Esophagus squamous epithelium (tissue), 5 donors: ENCODE measurements at regions not wholly inside any gene's neighbourhood (a gene's known extent, or its start where the extent isn't known, plus 50 kb on each side); places are given as distances from the start of the nearest gene placed in this dataset.
A peak's percentile ranks its signal among the peaks of the same experiment; 100 is the strongest.

Experiments used
- DNase-seq: peaks from one replicate; lab custom pipeline; 2025; lab: John Stamatoyannopoulos, UW
- H3K27ac ChIP-seq, 4 donors: fragments of 200-600 bp; sonication (generic); one replicate each; pipeline ENCODE4 v1.5.1; 2016 to 2019; ENCODE audit warnings: mild to moderate bottlenecking in 1 of 4
- H3K27me3 ChIP-seq, 4 donors: fragments of 200-600 bp; sonication (generic); 1 replicate in 3 of 4; 2 replicates in 1 of 4; pipeline versions ENCODE4 v1.5.1 to v1.6.0; 2017 to 2021; ENCODE audit warnings: antibody characterized with exemption in 1 of 4
- H3K36me3 ChIP-seq, 3 donors: fragments of 200-600 bp; sonication (generic); one replicate each; pipeline ENCODE4 v1.5.1; 2016 to 2019
- H3K4me1 ChIP-seq, 3 donors: fragments of 200-600 bp; sonication (generic); one replicate each; pipeline ENCODE4 v1.5.1; 2017 to 2019
- H3K4me3 ChIP-seq, 4 donors: fragments of 200-600 bp; sonication (generic); 1 replicate in 3 of 4; 2 replicates in 1 of 4; pipeline ENCODE4 v1.5.1; 2016 to 2019; ENCODE audit warnings: mild to moderate bottlenecking in 2 of 4, moderate library complexity in 1 of 4
- H3K9me3 ChIP-seq, 3 donors: fragments of 200-600 bp; sonication (generic); one replicate each; pipeline ENCODE4 v1.5.1; 2016 to 2019
- POLR2A ChIP-seq, 4 donors: fragments of 450-650 bp; IDR thresholded peaks; one replicate each; pipeline ENCODE4 v1.6.1; 2017; ENCODE audit warnings: antibody characterized with exemption in 4 of 4, mild to moderate bottlenecking in 4 of 4, moderate library complexity in 3 of 4
- WGBS, 2 donors: methylation state at CpG; one replicate each; pipeline ENCODE4 v1.1.5; 2018; 5-methylcytosine and 5-hydroxymethylcytosine counted together
- intact Hi-C: fragments of 100-400 bp; cut with DNase I; formaldehyde crosslinking; loops from one replicate; pipeline ENCODE4 v1.15.0; 2022
- TF ChIP-seq, protein P1 (sequence below), 6 experiments: fragments of 450-650 bp in 4 of 6; fragments of 200-600 bp in 2 of 6; sonication (generic) in 2 of 6; IDR thresholded peaks; one replicate each; pipeline ENCODE4 v1.5.1; 2016 to 2019; ENCODE audit warnings: antibody characterized with exemption in 6 of 6, mild to moderate bottlenecking in 4 of 6, moderate library complexity in 4 of 6
- donor health status: DM: yes; HTN: yes; CAD: no.

DNA sequence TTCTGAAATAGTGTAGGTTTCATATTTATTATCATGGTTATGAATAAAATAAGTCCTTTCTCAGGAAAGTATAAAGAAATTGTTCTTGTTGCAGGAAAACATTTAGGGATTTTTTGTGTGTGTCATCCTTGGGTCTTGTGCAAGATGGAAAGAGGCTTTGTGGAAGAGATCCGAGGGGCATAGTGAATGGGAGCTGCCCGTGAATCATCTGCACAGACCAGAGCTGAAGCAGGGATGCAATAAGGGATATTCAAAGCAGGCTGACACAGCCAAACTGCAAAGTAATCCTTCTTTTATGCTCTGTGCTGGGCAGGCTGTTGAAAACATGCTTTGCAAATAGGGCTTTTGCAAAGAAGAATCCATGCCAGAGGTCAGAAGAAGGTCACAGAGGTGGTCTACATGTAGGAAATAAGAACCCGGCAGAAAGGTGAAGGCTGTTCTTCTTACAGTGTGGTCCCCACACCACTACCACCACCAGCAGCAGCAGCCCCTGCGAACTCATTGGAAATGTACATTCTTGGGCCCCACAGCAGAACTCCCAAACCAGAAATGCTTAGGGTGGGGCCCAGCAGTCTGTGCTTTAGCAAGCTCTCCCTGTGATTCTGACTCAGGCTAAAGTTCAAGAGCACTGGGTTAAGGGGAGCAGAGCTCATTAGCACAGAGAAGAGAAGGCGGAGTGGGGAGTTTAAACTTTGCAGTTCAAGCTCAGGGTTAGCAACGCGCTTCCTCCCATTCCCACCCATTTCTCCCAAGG, 237.6 kb downstream of the QKI start:
- DNase-seq = no peak
- intact Hi-C loops = no loop called here
- no peaks in the 10 kb centered on the region for H3K9me3 ChIP-seq
- H3K36me3 ChIP-seq = no peaks in the 10 kb centered on the region
- peaks cover 8 to 24% (median 20%) of the 10 kb centered on the region in 3 donors for H3K4me1 ChIP-seq
- no peak overlapping the region for H3K4me3 ChIP-seq
- 50 to 61% methylated on average over 2 to 7 of the region's 7 CpGs for WGBS, 2 donors
- no peaks in the 10 kb centered on the region for H3K27me3 ChIP-seq
- H3K27ac ChIP-seq = peak overlapping the region; percentile 69 to 85 (median 78)
- TF ChIP-seq, protein P1, sequence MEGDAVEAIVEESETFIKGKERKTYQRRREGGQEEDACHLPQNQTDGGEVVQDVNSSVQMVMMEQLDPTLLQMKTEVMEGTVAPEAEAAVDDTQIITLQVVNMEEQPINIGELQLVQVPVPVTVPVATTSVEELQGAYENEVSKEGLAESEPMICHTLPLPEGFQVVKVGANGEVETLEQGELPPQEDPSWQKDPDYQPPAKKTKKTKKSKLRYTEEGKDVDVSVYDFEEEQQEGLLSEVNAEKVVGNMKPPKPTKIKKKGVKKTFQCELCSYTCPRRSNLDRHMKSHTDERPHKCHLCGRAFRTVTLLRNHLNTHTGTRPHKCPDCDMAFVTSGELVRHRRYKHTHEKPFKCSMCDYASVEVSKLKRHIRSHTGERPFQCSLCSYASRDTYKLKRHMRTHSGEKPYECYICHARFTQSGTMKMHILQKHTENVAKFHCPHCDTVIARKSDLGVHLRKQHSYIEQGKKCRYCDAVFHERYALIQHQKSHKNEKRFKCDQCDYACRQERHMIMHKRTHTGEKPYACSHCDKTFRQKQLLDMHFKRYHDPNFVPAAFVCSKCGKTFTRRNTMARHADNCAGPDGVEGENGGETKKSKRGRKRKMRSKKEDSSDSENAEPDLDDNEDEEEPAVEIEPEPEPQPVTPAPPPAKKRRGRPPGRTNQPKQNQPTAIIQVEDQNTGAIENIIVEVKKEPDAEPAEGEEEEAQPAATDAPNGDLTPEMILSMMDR (IDR thresholded peaks at IDR 0.05) = no peak
- TF ChIP-seq POLR2A (IDR thresholded peaks at IDR 0.05) = no peak

DNA sequence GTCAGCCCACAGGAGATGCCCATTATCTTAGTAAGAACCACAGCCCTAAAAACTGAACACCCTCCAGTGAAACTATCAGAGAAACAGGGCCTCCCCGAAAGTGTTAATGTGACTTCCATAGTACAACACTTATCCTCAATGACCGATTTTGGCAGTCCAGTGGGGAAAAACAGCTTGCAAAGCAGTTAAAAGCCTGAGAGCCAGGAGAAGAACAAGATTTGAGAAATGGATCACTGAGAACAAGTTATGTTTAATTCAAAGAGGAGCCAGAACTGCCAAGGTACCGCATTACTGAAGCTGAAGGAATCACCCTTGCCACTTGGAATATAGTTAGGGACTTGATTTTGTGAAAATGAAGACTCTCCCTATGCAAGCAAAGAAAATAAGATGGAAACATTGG, 236.9 kb downstream of the QKI start:
- TF ChIP-seq POLR2A (IDR thresholded peaks at IDR 0.05) = no peak
- TF ChIP-seq, protein P1 (IDR thresholded peaks at IDR 0.05) = no peak
- Histone ChIP-seq H3K4me1 (peaks cover 8 to 28% (median 20%) of the 10 kb centered on the region in 3 donors), H3K27me3 (no peaks in the 10 kb centered on the region), H3K4me3 (no peak overlapping the region), H3K9me3 (no peaks in the 10 kb centered on the region), H3K27ac (peak overlapping the region; percentile 27 to 84 (median 71)), H3K36me3 (no peaks in the 10 kb centered on the region)
- intact Hi-C loops = no loop called here
- no peak for DNase-seq
- WGBS, 2 donors = 81 to 88% methylated on average over 3 of the region's 3 CpGs

DNA sequence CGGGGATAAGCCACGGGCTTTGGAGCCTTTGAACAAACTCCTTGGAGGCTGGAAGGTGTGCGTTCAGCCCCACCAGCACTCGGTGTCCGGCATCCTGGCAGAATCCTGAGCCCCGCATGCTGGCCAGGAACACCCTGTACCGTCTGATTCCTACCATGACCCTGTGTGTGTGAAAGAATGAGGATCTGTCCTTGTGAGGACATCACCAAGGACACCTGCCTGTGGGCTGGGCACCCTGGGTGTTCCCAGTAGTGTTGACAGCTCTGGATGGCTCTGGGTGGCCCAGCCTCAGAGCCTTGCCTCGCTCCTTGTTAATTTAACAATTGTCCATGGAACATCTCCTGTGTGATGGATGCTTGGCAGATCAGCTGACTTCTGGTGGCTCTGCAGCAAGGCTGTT, 234.3 kb downstream of the QKI start:
- H3K27me3 ChIP-seq = no peaks in the 10 kb centered on the region
- no peak overlapping the region for H3K27ac ChIP-seq
- intact Hi-C loops = no loop called here
- peaks cover 8 to 44% (median 20%) of the 10 kb centered on the region in 3 donors for H3K4me1 ChIP-seq
- WGBS, 2 donors = 100% methylated on average over 3 of the region's 8 CpGs; no CpG with 5 or more reads in 1 of the 2 donors
- no peak for DNase-seq
- H3K4me3 ChIP-seq = no peak overlapping the region
- no peaks in the 10 kb centered on the region for H3K9me3 ChIP-seq
- no peaks in the 10 kb centered on the region for H3K36me3 ChIP-seq
- TF ChIP-seq POLR2A (IDR thresholded peaks at IDR 0.05) = no peak

DNA sequence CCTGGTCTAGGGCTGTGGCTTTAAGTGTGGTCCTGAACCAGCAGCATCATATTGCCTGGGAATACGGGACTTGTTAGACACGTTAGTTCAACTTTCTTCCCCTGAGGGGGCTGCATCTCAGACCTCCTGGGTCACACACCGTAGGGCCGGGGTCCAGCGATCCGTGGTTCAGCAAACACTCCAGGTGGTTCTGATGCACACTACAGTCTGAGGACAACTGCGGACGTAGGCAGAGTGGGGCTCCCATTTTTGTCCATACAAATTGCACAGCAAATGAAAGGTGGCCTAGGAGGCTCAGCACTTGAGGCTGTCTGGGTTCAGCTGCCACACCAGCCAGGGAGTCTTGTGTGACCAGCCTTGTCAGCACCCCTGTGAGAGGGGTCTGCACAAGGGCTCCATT, 233.1 kb downstream of the QKI start:
- TF ChIP-seq POLR2A (IDR thresholded peaks at IDR 0.05) = no peak
- TF ChIP-seq, protein P1 (IDR thresholded peaks at IDR 0.05) = no peak
- H3K4me3 ChIP-seq = no peak overlapping the region
- intact Hi-C loops = no loop called here
- H3K27me3 ChIP-seq = no peaks in the 10 kb centered on the region
- DNase-seq = no peak
- no peak overlapping the region for H3K27ac ChIP-seq
- WGBS, 2 donors = 90% methylated on average over 6 of the region's 8 CpGs; no CpG with 5 or more reads in 1 of the 2 donors
- peaks cover 8 to 37% (median 12%) of the 10 kb centered on the region in 3 donors for H3K4me1 ChIP-seq
- H3K36me3 ChIP-seq = no peaks in the 10 kb centered on the region
- no peaks in the 10 kb centered on the region for H3K9me3 ChIP-seq

DNA sequence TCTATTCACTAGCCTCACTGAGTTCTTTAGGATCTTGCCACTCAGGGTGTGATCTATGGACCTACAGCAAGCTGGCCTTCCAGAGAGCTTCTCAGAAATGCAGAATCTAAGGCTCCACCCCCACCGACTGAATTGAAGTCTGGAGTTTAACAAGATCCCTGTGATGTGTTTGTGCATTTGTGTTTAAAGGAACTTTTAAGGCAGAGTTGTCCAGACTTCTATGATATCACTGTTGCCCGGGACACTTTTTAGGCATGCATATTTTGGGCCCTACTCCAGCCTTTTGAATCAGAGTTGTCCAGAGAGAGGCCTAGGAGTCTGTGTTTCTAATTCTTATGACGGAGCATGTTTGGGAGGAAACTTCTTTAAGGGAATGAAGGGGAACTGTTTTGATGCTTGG, 232.3 kb downstream of the QKI start:
- 39 to 78% methylated on average over 2 to 3 of the region's 3 CpGs for WGBS, 2 donors
- DNase-seq = no peak
- TF ChIP-seq, protein P1 (IDR thresholded peaks at IDR 0.05) = no peak
- no peak for TF ChIP-seq POLR2A (IDR thresholded peaks at IDR 0.05)
- Histone ChIP-seq H3K27me3 (no peaks in the 10 kb centered on the region), H3K4me1 (peaks cover 5 to 30% (median 6%) of the 10 kb centered on the region in 3 donors), H3K9me3 (no peaks in the 10 kb centered on the region), H3K27ac (no peak overlapping the region), H3K36me3 (no peaks in the 10 kb centered on the region), H3K4me3 (no peak overlapping the region)
- intact Hi-C loops = no loop called here
